ENCODE measurements at regions not wholly inside any gene's neighbourhood (a gene's known extent, or its start where the extent isn't known, plus 50 kb on each side); places are given as distances from the start of the nearest gene placed in this dataset.

DNA sequence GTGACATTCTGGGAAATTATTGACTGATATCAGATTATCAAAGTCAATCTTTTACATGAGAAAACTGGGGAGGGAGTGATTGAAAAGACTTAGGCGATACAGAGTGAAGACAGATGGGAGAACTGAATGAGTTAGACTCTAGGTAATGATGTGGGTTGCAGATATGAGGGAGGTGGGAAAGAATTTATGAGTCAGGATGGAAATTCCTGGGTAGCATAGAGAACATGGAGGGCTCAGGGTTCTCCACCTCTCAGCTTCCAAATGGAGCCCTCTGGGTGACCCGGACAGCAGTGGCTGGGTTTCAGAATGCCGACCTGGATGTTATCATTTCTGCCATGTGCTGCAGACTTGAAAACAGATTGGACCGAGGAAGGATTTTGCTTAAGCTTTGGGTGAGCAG is 75.4 kb upstream of the SHB start:
- Histone ChIP-seq H3K27me3 (peaks cover 0 to 28% (median 0%) of the 10 kb centered on the region in 4 donors), H3K9me3 (no peaks in the 10 kb centered on the region), H3K36me3 (no peaks in the 10 kb centered on the region), H3K4me1 (peaks cover 6 to 14% (median 11%) of the 10 kb centered on the region in 4 donors), H3K4me3 (no peak overlapping the region), H3K27ac (replicated peaks in 1 of 4) (no peak overlapping the region)
- TF ChIP-seq POLR2A (IDR thresholded peaks at IDR 0.05; ENCODE audit: low read depth) (no peak), EP300 (IDR thresholded peaks at IDR 0.05) (no peak), POLR2AphosphoS5 (IDR thresholded peaks at IDR 0.05) (no peak)
- TF ChIP-seq, protein P1, sequence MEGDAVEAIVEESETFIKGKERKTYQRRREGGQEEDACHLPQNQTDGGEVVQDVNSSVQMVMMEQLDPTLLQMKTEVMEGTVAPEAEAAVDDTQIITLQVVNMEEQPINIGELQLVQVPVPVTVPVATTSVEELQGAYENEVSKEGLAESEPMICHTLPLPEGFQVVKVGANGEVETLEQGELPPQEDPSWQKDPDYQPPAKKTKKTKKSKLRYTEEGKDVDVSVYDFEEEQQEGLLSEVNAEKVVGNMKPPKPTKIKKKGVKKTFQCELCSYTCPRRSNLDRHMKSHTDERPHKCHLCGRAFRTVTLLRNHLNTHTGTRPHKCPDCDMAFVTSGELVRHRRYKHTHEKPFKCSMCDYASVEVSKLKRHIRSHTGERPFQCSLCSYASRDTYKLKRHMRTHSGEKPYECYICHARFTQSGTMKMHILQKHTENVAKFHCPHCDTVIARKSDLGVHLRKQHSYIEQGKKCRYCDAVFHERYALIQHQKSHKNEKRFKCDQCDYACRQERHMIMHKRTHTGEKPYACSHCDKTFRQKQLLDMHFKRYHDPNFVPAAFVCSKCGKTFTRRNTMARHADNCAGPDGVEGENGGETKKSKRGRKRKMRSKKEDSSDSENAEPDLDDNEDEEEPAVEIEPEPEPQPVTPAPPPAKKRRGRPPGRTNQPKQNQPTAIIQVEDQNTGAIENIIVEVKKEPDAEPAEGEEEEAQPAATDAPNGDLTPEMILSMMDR (IDR thresholded peaks at IDR 0.05): no peak
- intact Hi-C loops (cut with DNase I): no loop called here
- WGBS: 84% methylated on average over 4 of the region's 4 CpGs
- no peak for DNase-seq (ENCODE audit: extremely low spot score)

DNA sequence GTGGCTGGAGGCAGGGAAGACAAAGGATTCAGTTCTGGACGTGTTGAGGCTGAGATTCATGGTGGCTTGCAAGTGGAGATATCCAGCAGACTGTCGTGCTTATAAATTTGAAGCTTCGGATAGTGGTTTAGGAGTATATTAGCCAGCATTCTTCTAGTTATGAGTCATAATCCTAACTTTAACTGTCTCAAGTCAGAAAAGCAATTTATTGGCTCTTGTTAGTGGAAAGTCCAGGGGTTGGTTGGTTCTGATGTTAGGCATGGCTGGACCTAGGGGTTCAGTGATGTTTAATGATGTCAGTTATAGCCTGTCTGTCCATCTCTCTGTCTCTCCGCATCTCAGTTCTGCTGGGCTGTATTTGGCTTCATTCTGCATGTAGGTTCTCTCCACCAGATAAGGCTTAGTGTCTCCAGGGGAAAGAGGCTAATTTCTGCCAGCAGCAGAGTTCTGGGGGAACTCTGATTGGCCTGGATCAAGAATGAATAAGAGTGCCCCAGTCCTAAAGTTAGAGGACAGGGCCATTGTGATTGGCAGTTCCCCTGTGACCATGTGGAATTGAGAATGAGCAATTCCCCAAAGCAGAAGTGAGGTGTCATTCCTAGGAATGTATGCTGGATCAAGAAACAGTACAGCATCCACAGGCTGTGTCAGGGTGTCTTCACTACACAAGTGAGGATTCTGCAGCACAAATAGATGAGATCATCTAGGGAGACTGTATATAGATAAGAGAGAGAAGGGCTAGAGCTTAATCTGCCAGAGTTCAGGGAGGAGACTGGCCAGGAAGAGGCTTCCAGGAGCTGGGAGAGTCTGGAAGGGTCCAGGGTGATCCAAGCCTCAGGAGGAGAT is 72.9 kb upstream of the SHB start:
- Histone ChIP-seq H3K4me1 (peaks cover 6 to 14% (median 11%) of the 10 kb centered on the region in 4 donors), H3K4me3 (no peak overlapping the region), H3K27ac (replicated peaks in 1 of 4) (no peak overlapping the region), H3K36me3 (no peaks in the 10 kb centered on the region), H3K27me3 (peaks cover 0 to 26% (median 0%) of the 10 kb centered on the region in 4 donors), H3K9me3 (no peaks in the 10 kb centered on the region)
- TF ChIP-seq, protein P1 (IDR thresholded peaks at IDR 0.05): no peak
- no peak for TF ChIP-seq EP300 (IDR thresholded peaks at IDR 0.05)
- no peak for TF ChIP-seq POLR2AphosphoS5 (IDR thresholded peaks at IDR 0.05)
- no peak for TF ChIP-seq POLR2A (IDR thresholded peaks at IDR 0.05; ENCODE audit: low read depth)
- WGBS: 49% methylated on average over 4 of the region's 4 CpGs
- intact Hi-C loops (cut with DNase I): no loop called here
- no peak for DNase-seq (ENCODE audit: extremely low spot score)

DNA sequence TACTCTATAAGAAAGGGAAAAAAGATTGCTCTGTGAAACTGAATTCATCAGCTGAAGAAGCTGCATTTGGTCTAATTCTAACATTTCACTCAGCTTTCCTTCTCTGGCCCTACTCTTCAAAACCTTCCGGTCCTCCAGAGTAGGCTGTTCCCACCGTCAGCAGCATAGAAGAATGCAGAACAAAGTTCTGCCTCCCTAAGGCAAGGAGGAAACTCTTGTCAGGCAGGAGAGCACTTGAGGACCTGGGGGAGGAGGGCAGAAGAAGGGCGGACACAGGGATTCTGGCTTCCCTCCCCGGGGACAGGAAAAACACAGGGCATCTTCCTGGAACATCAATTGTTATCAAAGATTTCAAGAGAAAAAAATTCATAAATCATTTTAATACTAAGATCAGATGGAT is 69.2 kb upstream of the SHB start:
- peaks cover 0 to 33% (median 0%) of the 10 kb centered on the region in 4 donors for H3K27me3 ChIP-seq
- peaks cover 6 to 14% (median 11%) of the 10 kb centered on the region in 4 donors for H3K4me1 ChIP-seq
- no peak for DNase-seq (ENCODE audit: extremely low spot score)
- WGBS: 77% methylated on average over 4 of the region's 4 CpGs
- intact Hi-C loops (cut with DNase I): no loop called here
- H3K27ac ChIP-seq (replicated peaks in 1 of 4): no peak overlapping the region
- no peak for TF ChIP-seq EP300 (IDR thresholded peaks at IDR 0.05)
- no peak for TF ChIP-seq POLR2A (IDR thresholded peaks at IDR 0.05; ENCODE audit: low read depth)
- no peaks in the 10 kb centered on the region for H3K9me3 ChIP-seq
- H3K4me3 ChIP-seq: no peak overlapping the region
- H3K36me3 ChIP-seq: no peaks in the 10 kb centered on the region

DNA sequence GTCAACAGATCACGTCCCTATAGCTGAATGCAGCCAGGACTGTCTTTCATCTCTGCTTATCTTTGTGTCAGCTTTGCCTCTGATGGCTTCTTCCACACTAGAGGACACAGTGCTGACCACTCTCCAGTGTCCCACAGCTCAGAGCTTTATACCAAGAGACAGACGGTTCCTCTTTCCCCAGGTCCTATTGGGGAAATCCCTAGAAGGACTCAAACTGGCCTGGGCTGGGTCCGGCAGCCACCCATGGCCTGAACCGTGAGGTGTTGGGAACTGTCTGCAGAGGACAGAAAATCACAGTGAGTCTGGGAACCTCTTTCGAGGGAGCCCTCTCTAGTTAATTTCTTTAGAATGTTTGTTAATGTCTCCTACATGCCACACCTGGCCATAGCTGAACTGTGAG is 68.3 kb upstream of the SHB start:
- Histone ChIP-seq H3K27ac (replicated peaks in 1 of 4) (no peak overlapping the region), H3K9me3 (no peaks in the 10 kb centered on the region), H3K4me3 (no peak overlapping the region), H3K4me1 (peaks cover 6 to 12% (median 10%) of the 10 kb centered on the region in 4 donors), H3K27me3 (peaks cover 0 to 33% (median 0%) of the 10 kb centered on the region in 4 donors), H3K36me3 (no peaks in the 10 kb centered on the region)
- intact Hi-C loops (cut with DNase I): no loop called here
- DNase-seq (ENCODE audit: extremely low spot score): no peak
- TF ChIP-seq, protein P1 (IDR thresholded peaks at IDR 0.05): no peak
- WGBS: 82% methylated on average over 5 of the region's 5 CpGs

DNA sequence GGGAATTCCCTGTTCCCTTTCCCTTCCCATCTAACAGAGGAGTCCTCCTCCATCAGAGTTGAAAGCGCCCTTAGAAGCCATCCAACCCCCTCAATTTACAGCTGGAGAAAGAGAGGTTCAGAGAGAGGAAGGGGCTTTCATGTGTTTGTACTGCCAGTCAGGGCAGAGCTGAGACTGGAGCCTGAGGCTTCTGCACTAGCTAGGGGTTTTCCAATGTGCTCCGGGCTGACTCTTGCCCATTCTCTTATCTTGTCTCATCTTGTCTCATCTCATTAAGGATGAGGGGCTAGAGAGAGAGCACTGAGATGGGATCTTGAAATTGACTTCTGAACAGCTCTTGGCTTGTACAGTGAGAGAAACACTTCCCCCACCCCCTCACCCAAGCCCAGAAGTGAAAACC is 67.4 kb upstream of the SHB start:
- DNase-seq (ENCODE audit: extremely low spot score): no peak
- WGBS: 92% methylated on average over 2 of the region's 2 CpGs
- no peak overlapping the region for H3K4me3 ChIP-seq
- intact Hi-C loops (cut with DNase I): no loop called here
- H3K4me1 ChIP-seq: peaks cover 0 to 2% (median 2%) of the 10 kb centered on the region in 4 donors
- H3K9me3 ChIP-seq: no peaks in the 10 kb centered on the region
- peaks cover 0 to 33% (median 0%) of the 10 kb centered on the region in 4 donors for H3K27me3 ChIP-seq
- TF ChIP-seq POLR2A (IDR thresholded peaks at IDR 0.05; ENCODE audit: low read depth) (no peak), EP300 (IDR thresholded peaks at IDR 0.05) (no peak), POLR2AphosphoS5 (IDR thresholded peaks at IDR 0.05) (no peak)
- TF ChIP-seq, protein P1 (IDR thresholded peaks at IDR 0.05): no peak
- no peaks in the 10 kb centered on the region for H3K36me3 ChIP-seq
- no peak overlapping the region for H3K27ac ChIP-seq (replicated peaks in 1 of 4)
